GM23338 (cell line): ENCODE measurements at regions not wholly inside any gene's neighbourhood (a gene's known extent, or its start where the extent isn't known, plus 50 kb on each side); places are given as distances from the start of the nearest gene placed in this dataset.

Source experiments
- ATAC-seq: fragments of 200-7000 bp; cut with Tn5 transposase; 3 replicates; pipeline ENCODE4 v1.9.1; 2020
- DNase-seq: peaks from one replicate; pipeline ENCODE4 v3.0.0-alpha.2; 2015; ENCODE audit warnings: low spot score
- H2AFZ ChIP-seq: fragments of 200-600 bp; sonication (generic); 2 replicates; pipeline ENCODE4 v1.8.0; 2016; ENCODE audit warnings: antibody characterized with exemption, mild to moderate bottlenecking, moderate library complexity
- H3F3A ChIP-seq: fragments of 200-600 bp; sonication (generic); replicated peaks from 2 replicates; pipeline ENCODE4 v1.8.0; 2017; ENCODE audit warnings: antibody characterized with exemption, mixed run types, low read depth
- H3K27ac ChIP-seq: fragments of 200-600 bp; sonication (generic); 2 replicates; pipeline ENCODE4 v1.6.1; 2016; ENCODE audit warnings: low read depth
- H3K27me3 ChIP-seq: fragments of 200-600 bp; sonication (generic); 2 replicates; pipeline ENCODE4 v1.8.0; 2016; ENCODE audit warnings: mild to moderate bottlenecking, mixed run types, moderate library complexity; ENCODE audit not compliant: insufficient read depth
- H3K36me3 ChIP-seq: fragments of 200-600 bp; sonication (generic); 2 replicates; pipeline ENCODE4 v1.8.0; 2016; ENCODE audit warnings: mild to moderate bottlenecking; ENCODE audit not compliant: insufficient read depth
- H3K4me1 ChIP-seq: fragments of 200-600 bp; sonication (generic); 2 replicates; pipeline ENCODE4 v1.8.0; 2016; ENCODE audit warnings: mild to moderate bottlenecking, moderate library complexity; ENCODE audit not compliant: insufficient read depth
- H3K4me2 ChIP-seq: fragments of 200-600 bp; sonication (generic); 2 replicates; pipeline ENCODE4 v1.7.1; 2017; ENCODE audit warnings: mixed run types
- H3K4me3 ChIP-seq: fragments of 200-600 bp; sonication (generic); 2 replicates; pipeline ENCODE4 v1.6.1; 2016; ENCODE audit warnings: mixed run types
- H3K79me2 ChIP-seq: fragments of 200-600 bp; sonication (generic); replicated peaks from 2 replicates; pipeline ENCODE4 v1.8.0; 2017; ENCODE audit warnings: mild to moderate bottlenecking; ENCODE audit not compliant: insufficient read depth
- H3K9me2 ChIP-seq: fragments of 200-600 bp; sonication (generic); 2 replicates; pipeline ENCODE4 v1.8.0; 2017; ENCODE audit not compliant: insufficient read depth
- H4K20me1 ChIP-seq: fragments of 200-600 bp; sonication (generic); replicated peaks from 2 replicates; pipeline ENCODE4 v1.8.0; 2017; ENCODE audit warnings: mild to moderate bottlenecking; ENCODE audit not compliant: insufficient read depth
- H3K27ac Mint-ChIP-seq: 2 replicates; pipeline ENCODE4 v1.8.0; 2020; ENCODE audit warnings: inconsistent platforms, mild to moderate bottlenecking, moderate library complexity, mixed read lengths
- H3K27me3 Mint-ChIP-seq: 3 replicates; pipeline ENCODE4 v1.8.0; 2022; ENCODE audit warnings: low read depth, mild to moderate bottlenecking, moderate library complexity, mixed read lengths, inconsistent platforms; ENCODE audit not compliant: insufficient read depth, poor library complexity
- H3K36me3 Mint-ChIP-seq: 3 replicates; pipeline ENCODE4 v1.8.0; 2021; ENCODE audit warnings: low read depth, mild to moderate bottlenecking, inconsistent platforms, moderate library complexity, mixed read lengths
- H3K4me1 Mint-ChIP-seq: 3 replicates; pipeline ENCODE4 v1.8.0; 2020; ENCODE audit warnings: mild to moderate bottlenecking, inconsistent platforms, mixed read lengths
- H3K4me3 Mint-ChIP-seq: 3 replicates; pipeline ENCODE4 v1.8.0; 2021; ENCODE audit warnings: moderate library complexity, mild to moderate bottlenecking, inconsistent platforms, mixed read lengths
- H3K9me3 Mint-ChIP-seq: 3 replicates; pipeline ENCODE4 v1.8.0; 2020; ENCODE audit warnings: moderate library complexity, mild to moderate bottlenecking, inconsistent platforms, mixed read lengths
- CREB1 ChIP-seq: fragments of 250-450 bp; sonication (Bioruptor Pico); IDR thresholded peaks from 2 replicates; pipeline ENCODE4 v1.5.0; 2020; ENCODE audit warnings: low read depth, mild to moderate bottlenecking, moderate library complexity
- EZH2 ChIP-seq: fragments of 200-600 bp; sonication (generic); IDR thresholded peaks from one replicate; pipeline ENCODE4 v1.8.0; 2017; ENCODE audit warnings: antibody characterized with exemption, mild to moderate bottlenecking, low read depth; ENCODE audit not compliant: unreplicated experiment
- EZH2phosphoT487 ChIP-seq: fragments of 200-600 bp; sonication (generic); IDR thresholded peaks from one replicate; pipeline ENCODE4 v1.8.1; 2018; ENCODE audit warnings: antibody characterized with exemption; ENCODE audit not compliant: unreplicated experiment
- JUNB ChIP-seq: IDR thresholded peaks from one replicate; pipeline ENCODE4 v1.6.1; 2016; ENCODE audit warnings: antibody characterized with exemption; ENCODE audit not compliant: unreplicated experiment
- NANOG ChIP-seq: IDR thresholded peaks from 2 replicates; pipeline ENCODE4 v1.6.1; 2016; ENCODE audit warnings: antibody characterized with exemption, borderline replicate concordance
- POLR2AphosphoS5 ChIP-seq: IDR thresholded peaks from 2 replicates; pipeline ENCODE4 v1.6.1; 2016; ENCODE audit warnings: antibody characterized with exemption, low read depth
- STAT1 ChIP-seq: IDR thresholded peaks from one replicate; pipeline ENCODE4 v1.6.1; 2016; ENCODE audit warnings: antibody characterized with exemption; ENCODE audit not compliant: unreplicated experiment
- ZNF114 ChIP-seq: fragments of 250-450 bp; sonication (Bioruptor Pico); IDR thresholded peaks from 2 replicates; pipeline ENCODE4 v1.5.0; 2020; ENCODE audit warnings: mild to moderate bottlenecking, moderate library complexity
- ZNF331 ChIP-seq: fragments of 250-450 bp; sonication (Bioruptor Pico); IDR thresholded peaks from 2 replicates; pipeline ENCODE4 v1.5.0; 2020; ENCODE audit warnings: low read depth, mild to moderate bottlenecking, moderate library complexity
- TF ChIP-seq, protein P1 (sequence below): fragments of 250-450 bp; sonication (Bioruptor Pico); IDR thresholded peaks from 2 replicates; pipeline ENCODE4 v1.5.0; 2020; ENCODE audit warnings: mild to moderate bottlenecking, moderate library complexity
- TF ChIP-seq, protein P2 (sequence below): IDR thresholded peaks from one replicate; pipeline ENCODE4 v1.6.1; 2018; ENCODE audit warnings: antibody characterized with exemption; ENCODE audit not compliant: unreplicated experiment
- TF ChIP-seq, protein P3 (sequence below), 2 experiments: fragments of 200-600 bp in 1 of 2; sonication (generic) in 1 of 2; conservative IDR thresholded peaks; 2 replicates each; pipeline versions ENCODE4 v1.5.1 to v1.6.1; 2016 to 2017; ENCODE audit warnings: antibody characterized with exemption in 2 of 2, low read depth in 2 of 2, mild to moderate bottlenecking in 2 of 2, moderate library complexity in 1 of 2
- TF ChIP-seq, protein P4 (sequence below): IDR thresholded peaks from 2 replicates; pipeline ENCODE4 v1.6.1; 2016; ENCODE audit warnings: antibody characterized with exemption

DNA sequence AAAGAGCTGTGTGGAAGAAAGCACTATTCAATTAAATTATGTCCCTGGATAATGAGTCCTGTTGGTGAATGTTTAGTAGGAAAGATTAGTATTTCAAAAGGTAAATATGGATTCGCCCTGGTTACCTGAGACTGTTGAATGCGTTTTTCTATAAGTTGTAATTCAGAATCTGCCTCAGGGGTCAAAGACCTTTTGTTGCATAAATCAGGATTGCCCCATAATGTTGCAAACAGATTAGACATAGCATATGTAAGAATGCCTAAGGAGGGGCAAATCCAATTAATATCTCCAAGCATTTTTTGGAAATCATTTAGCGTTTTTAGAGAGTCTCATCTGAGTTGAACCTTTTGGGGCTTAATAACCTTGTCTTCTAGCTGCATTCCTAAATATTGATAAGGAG is 70.1 kb upstream of the ARL4D start:
- TF ChIP-seq ZNF114 (CRISPR knock-in tag) (no peak), NANOG (no peak), CREB1 (CRISPR knock-in tag) (no peak), EZH2 (no peak), STAT1 (no peak), EZH2phosphoT487 (no peak), ZNF331 (no peak), JUNB (no peak), POLR2AphosphoS5 (no peak)
- TF ChIP-seq, protein P1, sequence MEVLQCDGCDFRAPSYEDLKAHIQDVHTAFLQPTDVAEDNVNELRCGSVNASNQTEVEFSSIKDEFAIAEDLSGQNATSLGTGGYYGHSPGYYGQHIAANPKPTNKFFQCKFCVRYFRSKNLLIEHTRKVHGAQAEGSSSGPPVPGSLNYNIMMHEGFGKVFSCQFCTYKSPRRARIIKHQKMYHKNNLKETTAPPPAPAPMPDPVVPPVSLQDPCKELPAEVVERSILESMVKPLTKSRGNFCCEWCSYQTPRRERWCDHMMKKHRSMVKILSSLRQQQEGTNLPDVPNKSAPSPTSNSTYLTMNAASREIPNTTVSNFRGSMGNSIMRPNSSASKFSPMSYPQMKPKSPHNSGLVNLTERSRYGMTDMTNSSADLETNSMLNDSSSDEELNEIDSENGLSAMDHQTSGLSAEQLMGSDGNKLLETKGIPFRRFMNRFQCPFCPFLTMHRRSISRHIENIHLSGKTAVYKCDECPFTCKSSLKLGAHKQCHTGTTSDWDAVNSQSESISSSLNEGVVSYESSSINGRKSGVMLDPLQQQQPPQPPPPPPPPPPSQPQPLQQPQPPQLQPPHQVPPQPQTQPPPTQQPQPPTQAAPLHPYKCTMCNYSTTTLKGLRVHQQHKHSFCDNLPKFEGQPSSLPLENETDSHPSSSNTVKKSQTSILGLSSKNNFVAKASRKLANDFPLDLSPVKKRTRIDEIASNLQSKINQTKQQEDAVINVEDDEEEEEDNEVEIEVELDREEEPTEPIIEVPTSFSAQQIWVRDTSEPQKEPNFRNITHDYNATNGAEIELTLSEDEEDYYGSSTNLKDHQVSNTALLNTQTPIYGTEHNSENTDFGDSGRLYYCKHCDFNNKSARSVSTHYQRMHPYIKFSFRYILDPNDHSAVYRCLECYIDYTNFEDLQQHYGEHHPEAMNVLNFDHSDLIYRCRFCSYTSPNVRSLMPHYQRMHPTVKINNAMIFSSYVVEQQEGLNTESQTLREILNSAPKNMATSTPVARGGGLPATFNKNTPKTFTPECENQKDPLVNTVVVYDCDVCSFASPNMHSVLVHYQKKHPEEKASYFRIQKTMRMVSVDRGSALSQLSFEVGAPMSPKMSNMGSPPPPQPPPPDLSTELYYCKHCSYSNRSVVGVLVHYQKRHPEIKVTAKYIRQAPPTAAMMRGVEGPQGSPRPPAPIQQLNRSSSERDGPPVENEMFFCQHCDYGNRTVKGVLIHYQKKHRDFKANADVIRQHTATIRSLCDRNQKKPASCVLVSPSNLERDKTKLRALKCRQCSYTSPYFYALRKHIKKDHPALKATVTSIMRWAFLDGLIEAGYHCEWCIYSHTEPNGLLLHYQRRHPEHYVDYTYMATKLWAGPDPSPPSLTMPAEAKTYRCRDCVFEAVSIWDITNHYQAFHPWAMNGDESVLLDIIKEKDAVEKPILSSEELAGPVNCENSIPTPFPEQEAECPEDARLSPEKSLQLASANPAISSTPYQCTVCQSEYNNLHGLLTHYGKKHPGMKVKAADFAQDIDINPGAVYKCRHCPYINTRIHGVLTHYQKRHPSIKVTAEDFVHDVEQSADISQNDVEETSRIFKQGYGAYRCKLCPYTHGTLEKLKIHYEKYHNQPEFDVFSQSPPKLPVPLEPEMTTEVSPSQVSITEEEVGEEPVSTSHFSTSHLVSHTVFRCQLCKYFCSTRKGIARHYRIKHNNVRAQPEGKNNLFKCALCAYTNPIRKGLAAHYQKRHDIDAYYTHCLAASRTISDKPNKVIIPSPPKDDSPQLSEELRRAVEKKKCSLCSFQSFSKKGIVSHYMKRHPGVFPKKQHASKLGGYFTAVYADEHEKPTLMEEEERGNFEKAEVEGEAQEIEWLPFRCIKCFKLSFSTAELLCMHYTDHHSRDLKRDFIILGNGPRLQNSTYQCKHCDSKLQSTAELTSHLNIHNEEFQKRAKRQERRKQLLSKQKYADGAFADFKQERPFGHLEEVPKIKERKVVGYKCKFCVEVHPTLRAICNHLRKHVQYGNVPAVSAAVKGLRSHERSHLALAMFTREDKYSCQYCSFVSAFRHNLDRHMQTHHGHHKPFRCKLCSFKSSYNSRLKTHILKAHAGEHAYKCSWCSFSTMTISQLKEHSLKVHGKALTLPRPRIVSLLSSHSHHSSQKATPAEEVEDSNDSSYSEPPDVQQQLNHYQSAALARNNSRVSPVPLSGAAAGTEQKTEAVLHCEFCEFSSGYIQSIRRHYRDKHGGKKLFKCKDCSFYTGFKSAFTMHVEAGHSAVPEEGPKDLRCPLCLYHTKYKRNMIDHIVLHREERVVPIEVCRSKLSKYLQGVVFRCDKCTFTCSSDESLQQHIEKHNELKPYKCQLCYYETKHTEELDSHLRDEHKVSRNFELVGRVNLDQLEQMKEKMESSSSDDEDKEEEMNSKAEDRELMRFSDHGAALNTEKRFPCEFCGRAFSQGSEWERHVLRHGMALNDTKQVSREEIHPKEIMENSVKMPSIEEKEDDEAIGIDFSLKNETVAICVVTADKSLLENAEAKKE = no peak
- TF ChIP-seq, protein P2, sequence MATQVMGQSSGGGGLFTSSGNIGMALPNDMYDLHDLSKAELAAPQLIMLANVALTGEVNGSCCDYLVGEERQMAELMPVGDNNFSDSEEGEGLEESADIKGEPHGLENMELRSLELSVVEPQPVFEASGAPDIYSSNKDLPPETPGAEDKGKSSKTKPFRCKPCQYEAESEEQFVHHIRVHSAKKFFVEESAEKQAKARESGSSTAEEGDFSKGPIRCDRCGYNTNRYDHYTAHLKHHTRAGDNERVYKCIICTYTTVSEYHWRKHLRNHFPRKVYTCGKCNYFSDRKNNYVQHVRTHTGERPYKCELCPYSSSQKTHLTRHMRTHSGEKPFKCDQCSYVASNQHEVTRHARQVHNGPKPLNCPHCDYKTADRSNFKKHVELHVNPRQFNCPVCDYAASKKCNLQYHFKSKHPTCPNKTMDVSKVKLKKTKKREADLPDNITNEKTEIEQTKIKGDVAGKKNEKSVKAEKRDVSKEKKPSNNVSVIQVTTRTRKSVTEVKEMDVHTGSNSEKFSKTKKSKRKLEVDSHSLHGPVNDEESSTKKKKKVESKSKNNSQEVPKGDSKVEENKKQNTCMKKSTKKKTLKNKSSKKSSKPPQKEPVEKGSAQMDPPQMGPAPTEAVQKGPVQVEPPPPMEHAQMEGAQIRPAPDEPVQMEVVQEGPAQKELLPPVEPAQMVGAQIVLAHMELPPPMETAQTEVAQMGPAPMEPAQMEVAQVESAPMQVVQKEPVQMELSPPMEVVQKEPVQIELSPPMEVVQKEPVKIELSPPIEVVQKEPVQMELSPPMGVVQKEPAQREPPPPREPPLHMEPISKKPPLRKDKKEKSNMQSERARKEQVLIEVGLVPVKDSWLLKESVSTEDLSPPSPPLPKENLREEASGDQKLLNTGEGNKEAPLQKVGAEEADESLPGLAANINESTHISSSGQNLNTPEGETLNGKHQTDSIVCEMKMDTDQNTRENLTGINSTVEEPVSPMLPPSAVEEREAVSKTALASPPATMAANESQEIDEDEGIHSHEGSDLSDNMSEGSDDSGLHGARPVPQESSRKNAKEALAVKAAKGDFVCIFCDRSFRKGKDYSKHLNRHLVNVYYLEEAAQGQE = no peak
- TF ChIP-seq, protein P3, sequence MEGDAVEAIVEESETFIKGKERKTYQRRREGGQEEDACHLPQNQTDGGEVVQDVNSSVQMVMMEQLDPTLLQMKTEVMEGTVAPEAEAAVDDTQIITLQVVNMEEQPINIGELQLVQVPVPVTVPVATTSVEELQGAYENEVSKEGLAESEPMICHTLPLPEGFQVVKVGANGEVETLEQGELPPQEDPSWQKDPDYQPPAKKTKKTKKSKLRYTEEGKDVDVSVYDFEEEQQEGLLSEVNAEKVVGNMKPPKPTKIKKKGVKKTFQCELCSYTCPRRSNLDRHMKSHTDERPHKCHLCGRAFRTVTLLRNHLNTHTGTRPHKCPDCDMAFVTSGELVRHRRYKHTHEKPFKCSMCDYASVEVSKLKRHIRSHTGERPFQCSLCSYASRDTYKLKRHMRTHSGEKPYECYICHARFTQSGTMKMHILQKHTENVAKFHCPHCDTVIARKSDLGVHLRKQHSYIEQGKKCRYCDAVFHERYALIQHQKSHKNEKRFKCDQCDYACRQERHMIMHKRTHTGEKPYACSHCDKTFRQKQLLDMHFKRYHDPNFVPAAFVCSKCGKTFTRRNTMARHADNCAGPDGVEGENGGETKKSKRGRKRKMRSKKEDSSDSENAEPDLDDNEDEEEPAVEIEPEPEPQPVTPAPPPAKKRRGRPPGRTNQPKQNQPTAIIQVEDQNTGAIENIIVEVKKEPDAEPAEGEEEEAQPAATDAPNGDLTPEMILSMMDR (conservative IDR thresholded peaks at IDR 0.05; ENCODE audit: low read depth in 2 of 2) = no peak
- TF ChIP-seq, protein P4, sequence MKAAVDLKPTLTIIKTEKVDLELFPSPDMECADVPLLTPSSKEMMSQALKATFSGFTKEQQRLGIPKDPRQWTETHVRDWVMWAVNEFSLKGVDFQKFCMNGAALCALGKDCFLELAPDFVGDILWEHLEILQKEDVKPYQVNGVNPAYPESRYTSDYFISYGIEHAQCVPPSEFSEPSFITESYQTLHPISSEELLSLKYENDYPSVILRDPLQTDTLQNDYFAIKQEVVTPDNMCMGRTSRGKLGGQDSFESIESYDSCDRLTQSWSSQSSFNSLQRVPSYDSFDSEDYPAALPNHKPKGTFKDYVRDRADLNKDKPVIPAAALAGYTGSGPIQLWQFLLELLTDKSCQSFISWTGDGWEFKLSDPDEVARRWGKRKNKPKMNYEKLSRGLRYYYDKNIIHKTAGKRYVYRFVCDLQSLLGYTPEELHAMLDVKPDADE = no peak
- Histone ChIP-seq H3K4me2 (no peak overlapping the region), H3F3A (0 out of 2 replicates have a peak, but pooled peaks cover 11% of the 10 kb centered on the region), H3K27me3 (no peaks in the 10 kb centered on the region), H3K79me2 (no peaks in the 10 kb centered on the region), H3K27ac (no peak overlapping the region), H3K9me2 (no peaks in the 10 kb centered on the region), H3K36me3 (no peaks in the 10 kb centered on the region), H4K20me1 (no peaks in the 10 kb centered on the region), H3K4me1 (no peaks in the 10 kb centered on the region; the same call in 1 of the 2 replicates), H3K4me3 (no peak overlapping the region), H2AFZ (no peak overlapping the region)
- Mint-ChIP-seq H3K27ac (no peak overlapping the region), H3K36me3 (peaks cover 8% of the 10 kb centered on the region; the same call in 2 of the 3 replicates), H3K4me1 (peaks cover 9% of the 10 kb centered on the region), H3K27me3 (peaks cover 7% of the 10 kb centered on the region), H3K4me3 (no peak overlapping the region), H3K9me3 (peaks cover 16% of the 10 kb centered on the region)
- ATAC-seq (no peak), DNase-seq (no peak)
